Fibroblast of lung (primary cell): ENCODE measurements at regions not wholly inside any gene's neighbourhood (a gene's known extent, or its start where the extent isn't known, plus 50 kb on each side); places are given as distances from the start of the nearest gene placed in this dataset.
"Not testable (repeated sequence)": the region's sequence is repeated elsewhere in the genome, so short reads cannot be mapped to it uniquely, and the experiment has no call there.

Experiments
- CTCF ChIP-seq, 2 donors: IDR thresholded peaks in 1 of 2; conservative IDR thresholded peaks in 1 of 2; 1 replicate in 1 of 2; 2 replicates in 1 of 2; pipeline ENCODE4 v1.5.1; 2011 to 2012; ENCODE audit warnings: low read length in 2 of 2, control low read depth in 1 of 2, inconsistent platforms in 1 of 2, low read depth in 1 of 2, mild to moderate bottlenecking in 1 of 2
- EZH2 ChIP-seq: IDR thresholded peaks from 2 replicates; pipeline ENCODE4 v1.5.1; 2012; ENCODE audit warnings: low read length, control low read depth, mild to moderate bottlenecking; ENCODE audit errors: missing control alignments

- TF ChIP-seq CTCF (conservative IDR thresholded peaks at IDR 0.05 in 1 of 2, IDR thresholded peaks at IDR 0.05 in 1 of 2; ENCODE audit: low read depth in 1 of 2, low read length in 2 of 2); EZH2: not testable (repeated sequence)
Measured at GRCh38 chr13:64686536-64686935, 2543.6 kb downstream of the PCDH9 start.
